ENCODE measurements at regions not wholly inside any gene's neighbourhood (a gene's known extent, or its start where the extent isn't known, plus 50 kb on each side); places are given as distances from the start of the nearest gene placed in this dataset.

- no peak for TF ChIP-seq POLR2A (IDR thresholded peaks at IDR 0.05)
- TF ChIP-seq, protein P1, sequence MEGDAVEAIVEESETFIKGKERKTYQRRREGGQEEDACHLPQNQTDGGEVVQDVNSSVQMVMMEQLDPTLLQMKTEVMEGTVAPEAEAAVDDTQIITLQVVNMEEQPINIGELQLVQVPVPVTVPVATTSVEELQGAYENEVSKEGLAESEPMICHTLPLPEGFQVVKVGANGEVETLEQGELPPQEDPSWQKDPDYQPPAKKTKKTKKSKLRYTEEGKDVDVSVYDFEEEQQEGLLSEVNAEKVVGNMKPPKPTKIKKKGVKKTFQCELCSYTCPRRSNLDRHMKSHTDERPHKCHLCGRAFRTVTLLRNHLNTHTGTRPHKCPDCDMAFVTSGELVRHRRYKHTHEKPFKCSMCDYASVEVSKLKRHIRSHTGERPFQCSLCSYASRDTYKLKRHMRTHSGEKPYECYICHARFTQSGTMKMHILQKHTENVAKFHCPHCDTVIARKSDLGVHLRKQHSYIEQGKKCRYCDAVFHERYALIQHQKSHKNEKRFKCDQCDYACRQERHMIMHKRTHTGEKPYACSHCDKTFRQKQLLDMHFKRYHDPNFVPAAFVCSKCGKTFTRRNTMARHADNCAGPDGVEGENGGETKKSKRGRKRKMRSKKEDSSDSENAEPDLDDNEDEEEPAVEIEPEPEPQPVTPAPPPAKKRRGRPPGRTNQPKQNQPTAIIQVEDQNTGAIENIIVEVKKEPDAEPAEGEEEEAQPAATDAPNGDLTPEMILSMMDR (IDR thresholded peaks at IDR 0.05) = no peak
- Histone ChIP-seq H3K4me3 (no peak overlapping the region), H3K27me3 (no peaks in the 10 kb centered on the region), H3K36me3 (ENCODE audit: low read depth, missing control alignments) (no peaks in the 10 kb centered on the region), H3K27ac (no peak overlapping the region), H3K4me1 (no peaks in the 10 kb centered on the region), H3K9me3 (no peaks in the 10 kb centered on the region)
- intact Hi-C loops (cut with DNase I; ENCODE audit: low total_unique reads) = no loop called here
- DNase-seq = no peak
Observed at GRCh38 chr13:69279213-69279612, 828.4 kb upstream of the ATXN8OS start.

DNA sequence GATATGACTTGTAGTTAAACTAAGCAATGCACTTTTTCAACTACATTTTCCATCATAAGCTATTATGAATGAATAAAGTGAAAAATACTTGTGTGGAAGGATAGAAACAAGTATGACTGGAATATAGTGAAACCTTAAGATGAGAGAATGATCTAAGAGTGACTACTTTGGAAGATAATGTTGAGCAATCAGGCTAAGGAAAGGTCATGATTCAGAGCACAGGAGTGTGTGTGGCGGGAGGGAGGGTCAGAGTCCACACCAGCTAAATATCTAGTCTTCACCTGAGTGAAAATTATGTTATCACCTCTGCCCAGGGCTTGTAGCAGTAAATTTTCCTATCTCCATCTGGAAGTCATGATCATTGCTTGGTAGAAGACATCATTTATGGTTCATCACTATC, 833.4 kb upstream of the ATXN8OS start:
- TF ChIP-seq, protein P1 (IDR thresholded peaks at IDR 0.05) = no peak
- TF ChIP-seq POLR2A (IDR thresholded peaks at IDR 0.05) = no peak
- H3K9me3 ChIP-seq = no peaks in the 10 kb centered on the region
- H3K4me1 ChIP-seq = no peaks in the 10 kb centered on the region
- WGBS, 2 donors = 67 to 77% methylated on average over 1 of the region's 1 CpG
- no peak overlapping the region for H3K27ac ChIP-seq
- DNase-seq = no peak
- H3K4me3 ChIP-seq = no peak overlapping the region
- intact Hi-C loops (cut with DNase I; ENCODE audit: low total_unique reads) = no loop called here
- no peaks in the 10 kb centered on the region for H3K27me3 ChIP-seq
- H3K36me3 ChIP-seq (ENCODE audit: low read depth, missing control alignments) = no peaks in the 10 kb centered on the region

DNA sequence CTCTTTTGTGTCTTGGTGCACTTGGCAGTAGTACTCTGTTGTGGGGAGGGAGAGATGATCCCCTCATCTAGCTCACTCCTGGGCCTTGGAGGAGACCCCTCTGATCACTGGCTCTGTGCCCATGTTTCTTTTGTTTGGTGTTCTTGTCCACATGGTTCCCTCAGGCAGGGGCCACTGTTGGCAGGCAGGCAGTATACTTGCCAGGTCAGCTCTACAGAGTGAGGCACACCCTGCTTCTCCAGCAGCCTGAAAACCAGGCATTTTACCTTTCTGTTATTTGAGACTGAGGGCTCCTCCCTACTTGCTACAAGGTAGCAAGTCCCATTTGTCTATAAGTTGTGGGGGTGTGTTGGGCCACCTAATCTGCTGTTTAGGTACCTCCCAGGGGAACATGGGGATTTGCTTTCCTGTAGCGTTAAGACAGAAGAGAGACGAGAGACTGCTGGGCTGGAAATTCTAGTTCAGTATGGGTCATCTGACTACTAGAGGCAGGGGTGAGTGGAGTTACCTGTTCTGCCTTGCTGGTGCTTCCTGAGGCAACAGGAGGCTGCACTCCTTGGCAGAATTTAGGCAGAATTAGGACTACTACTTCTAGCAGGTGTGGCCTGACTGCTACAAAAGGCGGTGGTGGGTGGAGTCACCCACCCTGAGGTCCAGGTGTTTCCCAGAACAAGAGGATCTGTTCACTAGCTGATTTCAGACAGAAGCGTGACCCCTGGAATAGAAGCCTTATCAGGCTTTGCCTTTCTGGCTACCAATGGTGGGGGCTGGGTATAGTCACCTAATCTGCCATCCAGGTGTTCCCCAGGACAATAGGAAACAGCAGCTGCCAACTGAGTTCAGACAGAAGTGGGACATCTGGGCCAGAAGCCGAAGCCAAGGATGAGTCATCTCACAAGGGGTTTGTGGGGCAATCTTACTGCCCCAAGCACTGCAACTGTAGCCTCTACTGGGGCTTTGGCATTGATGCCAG, 843.0 kb upstream of the ATXN8OS start:
- 91 to 93% methylated on average over 3 to 5 of the region's 5 CpGs for WGBS, 2 donors
- H3K4me3 ChIP-seq = no peak overlapping the region
- intact Hi-C loops (cut with DNase I; ENCODE audit: low total_unique reads) = no loop called here
- no peaks in the 10 kb centered on the region for H3K4me1 ChIP-seq
- H3K27ac ChIP-seq = no peak overlapping the region
- no peak for TF ChIP-seq POLR2A (IDR thresholded peaks at IDR 0.05)
- TF ChIP-seq, protein P1 (IDR thresholded peaks at IDR 0.05) = no peak
- H3K9me3 ChIP-seq = no peaks in the 10 kb centered on the region
- DNase-seq = no peak
- H3K27me3 ChIP-seq = no peaks in the 10 kb centered on the region
- no peaks in the 10 kb centered on the region for H3K36me3 ChIP-seq (ENCODE audit: low read depth, missing control alignments)

GRCh38 chr13:69243366-69243765, 864.3 kb upstream of the ATXN8OS start:
- 77 to 92% methylated on average over 1 of the region's 1 CpG for WGBS, 2 donors
- Histone ChIP-seq H3K36me3 (ENCODE audit: low read depth, missing control alignments) (no peaks in the 10 kb centered on the region), H3K9me3 (no peaks in the 10 kb centered on the region), H3K4me3 (no peak overlapping the region), H3K27me3 (no peaks in the 10 kb centered on the region), H3K4me1 (no peaks in the 10 kb centered on the region), H3K27ac (no peak overlapping the region)
- intact Hi-C loops (cut with DNase I; ENCODE audit: low total_unique reads) = no loop called here
- DNase-seq = no peak
- TF ChIP-seq POLR2A (IDR thresholded peaks at IDR 0.05) = no peak

DNA sequence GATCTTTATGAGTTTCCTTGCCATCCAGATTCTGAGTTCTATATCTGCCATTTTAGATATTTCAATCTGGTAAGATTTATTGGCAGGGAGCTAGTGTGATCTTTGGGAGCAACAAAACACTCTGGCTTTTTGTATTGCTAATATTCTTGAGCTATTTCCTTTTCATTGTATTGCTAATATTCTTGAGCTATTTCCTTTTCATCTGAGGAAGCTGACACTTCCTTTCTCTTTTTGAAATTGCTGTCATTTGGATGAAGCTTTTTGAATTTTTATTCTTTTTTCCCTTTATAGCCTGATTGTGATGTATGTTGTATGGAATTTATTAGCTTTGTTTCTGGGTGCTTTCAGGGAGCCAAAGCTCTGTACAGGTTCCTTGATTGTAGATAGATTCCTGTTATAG, 873.5 kb upstream of the ATXN8OS start:
- TF ChIP-seq, protein P1 (IDR thresholded peaks at IDR 0.05) = no peak
- no peak for TF ChIP-seq POLR2A (IDR thresholded peaks at IDR 0.05)
- Histone ChIP-seq H3K27ac (no peak overlapping the region), H3K4me1 (no peaks in the 10 kb centered on the region), H3K9me3 (no peaks in the 10 kb centered on the region), H3K27me3 (no peaks in the 10 kb centered on the region), H3K36me3 (ENCODE audit: low read depth, missing control alignments) (no peaks in the 10 kb centered on the region), H3K4me3 (no peak overlapping the region)
- intact Hi-C loops (cut with DNase I; ENCODE audit: low total_unique reads) = no loop called here
- no peak for DNase-seq
